Right ventricle myocardium superior (tissue), 1 donor: ENCODE measurements at regions not wholly inside any gene's neighbourhood (a gene's known extent, or its start where the extent isn't known, plus 50 kb on each side); places are given as distances from the start of the nearest gene placed in this dataset.

Experiments
- ATAC-seq: fragments of 200-7000 bp; cut with Tn5 transposase; one replicate; pipeline ENCODE4 v1.9.1; 2020; ENCODE audit warnings: mild to moderate bottlenecking; ENCODE audit not compliant: poor library complexity
- DNase-seq: peaks from one replicate; pipeline ENCODE4 v3.0.0-alpha.2; 2020
- intact Hi-C: fragments of 100-400 bp; cut with DNase I; formaldehyde crosslinking; loops from one replicate; pipeline ENCODE4 v1.11.2; 2022
- donor health status: DM: no; HTN: yes; CAD: no; lungs with severe emphysema.

- DNase-seq: peak; percentile 74
- intact Hi-C loops: loop anchor here (5.0 kb wide), 1 partner anchor 114 kb away; no protein-coding TSS in a partner anchor
- ATAC-seq: peak; percentile 81
Observed at GRCh38 chr17:55641676-55642081, 81.0 kb downstream of the TMEM100 start.

GRCh38 chr17:55639096-55639495 lies 83.6 kb downstream of the TMEM100 start:
- ATAC-seq (peak; percentile 60), DNase-seq (no peak)
- intact Hi-C loops: loop anchor here (5.0 kb wide), 1 partner anchor 83 kb away; the partner anchor contains the start of gene TMEM100

- intact Hi-C loops: loop anchor here (5.0 kb wide), 1 partner anchor 87 kb away; the partner anchor contains the start of gene TMEM100
- ATAC-seq: peak; percentile 64
- no peak for DNase-seq
Observed at GRCh38 chr17:55635253-55635914, 87.3 kb downstream of the TMEM100 start.

- ATAC-seq (no peak), DNase-seq (no peak)
- intact Hi-C loops: loop anchor here (5.0 kb wide), 1 partner anchor 88 kb away; the partner anchor contains the start of gene TMEM100
Observed at GRCh38 chr17:55634702-55635101, 88.0 kb downstream of the TMEM100 start.

GRCh38 chr17:55632893-55633292 lies 89.8 kb downstream of the TMEM100 start:
- intact Hi-C loops: no loop called here
- DNase-seq: peak; percentile 39
- no peak for ATAC-seq

- no peak for DNase-seq
- intact Hi-C loops: no loop called here
- no peak for ATAC-seq
Observed at GRCh38 chr17:55632236-55632635, 90.4 kb downstream of the TMEM100 start.

- intact Hi-C loops: no loop called here
- ATAC-seq (no peak), DNase-seq (no peak)
Observed at GRCh38 chr17:55629995-55630394, 92.7 kb downstream of the TMEM100 start.

- ATAC-seq: no peak
- intact Hi-C loops: no loop called here
- no peak for DNase-seq
Observed at GRCh38 chr17:55625521-55625920, 97.1 kb downstream of the TMEM100 start.

- ATAC-seq (no peak), DNase-seq (no peak)
- intact Hi-C loops: no loop called here
Observed at GRCh38 chr17:55624772-55625433, 97.8 kb downstream of the TMEM100 start.

GRCh38 chr17:55622547-55622946 lies 100.1 kb downstream of the TMEM100 start:
- no peak for ATAC-seq
- intact Hi-C loops: no loop called here
- no peak for DNase-seq

GRCh38 chr17:55620945-55621344 lies 101.7 kb downstream of the TMEM100 start:
- no peak for ATAC-seq
- intact Hi-C loops: no loop called here
- no peak for DNase-seq

GRCh38 chr17:55620023-55620422 lies 102.6 kb downstream of the TMEM100 start:
- intact Hi-C loops: no loop called here
- no peak for DNase-seq
- ATAC-seq: no peak

- no peak for DNase-seq
- no peak for ATAC-seq
- intact Hi-C loops: no loop called here
Observed at GRCh38 chr17:55617441-55617840, 105.2 kb downstream of the TMEM100 start.

- ATAC-seq (no peak), DNase-seq (no peak)
- intact Hi-C loops: no loop called here
Observed at GRCh38 chr17:55614061-55614460, 102.8 kb upstream of the SMIM36 start.

- ATAC-seq (no peak), DNase-seq (no peak)
- intact Hi-C loops: no loop called here
Observed at GRCh38 chr17:55612691-55613141, 101.5 kb upstream of the SMIM36 start.

- intact Hi-C loops: no loop called here
- DNase-seq: peak; percentile 70
- ATAC-seq: peak; percentile 58
Observed at GRCh38 chr17:55607731-55608341, 96.6 kb upstream of the SMIM36 start.

GRCh38 chr17:55606488-55606815 lies 95.2 kb upstream of the SMIM36 start:
- DNase-seq (no peak), ATAC-seq (no peak)
- intact Hi-C loops: no loop called here

- intact Hi-C loops: no loop called here
- DNase-seq (no peak), ATAC-seq (no peak)
Observed at GRCh38 chr17:55605705-55606487, 94.6 kb upstream of the SMIM36 start.

- ATAC-seq (no peak), DNase-seq (no peak)
- intact Hi-C loops: loop anchor here (5.0 kb wide), 1 partner anchor 75 kb away; no protein-coding TSS in a partner anchor
Observed at GRCh38 chr17:55601874-55602364, 90.7 kb upstream of the SMIM36 start.
